CD4-positive, alpha-beta T cell treated with Interleukin-6 for 4 hours (primary cell): ENCODE measurements at regions not wholly inside any gene's neighbourhood (a gene's known extent, or its start where the extent isn't known, plus 50 kb on each side); places are given as distances from the start of the nearest gene placed in this dataset.
"Not testable (repeated sequence)": the region's sequence is repeated elsewhere in the genome, so short reads cannot be mapped to it uniquely, and the experiment has no call there.

Experiments used
- DNase-seq: peaks from one replicate; pipeline ENCODE4 v3.0.0-alpha.2; 2020; ENCODE audit warnings: mixed read lengths

GRCh38 chr20:30397111-30397510 lies 860.4 kb upstream of the DEFB115 start:
- DNase-seq, result not testable (repeated sequence)

- DNase-seq, result not testable (repeated sequence)
These were observed 852.4 kb upstream of the DEFB115 start for GRCh38 chr20:30405061-30405460.

DNA sequence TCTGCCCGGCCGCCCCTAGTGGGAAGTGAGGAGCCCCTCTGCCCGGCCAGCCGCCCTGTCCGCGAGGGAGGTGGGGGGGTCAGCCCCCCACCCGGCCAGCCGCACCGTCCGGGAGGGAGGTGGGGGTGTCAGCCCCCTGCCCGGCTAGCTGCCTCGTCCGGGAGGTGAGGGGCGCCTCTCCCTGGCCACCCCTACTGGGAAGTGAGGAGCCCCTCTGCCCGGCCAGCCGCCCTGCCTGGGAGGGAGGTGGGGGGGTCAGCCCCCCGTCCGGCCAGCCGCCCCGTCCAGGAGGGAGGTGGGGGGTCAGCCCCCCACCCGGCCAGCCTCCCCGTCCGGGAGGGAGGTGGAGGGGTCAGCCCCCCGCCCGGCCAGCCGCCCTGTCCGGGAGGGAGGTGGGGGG lies 851.9 kb upstream of the DEFB115 start:
- DNase-seq, result not testable (repeated sequence)

DNA sequence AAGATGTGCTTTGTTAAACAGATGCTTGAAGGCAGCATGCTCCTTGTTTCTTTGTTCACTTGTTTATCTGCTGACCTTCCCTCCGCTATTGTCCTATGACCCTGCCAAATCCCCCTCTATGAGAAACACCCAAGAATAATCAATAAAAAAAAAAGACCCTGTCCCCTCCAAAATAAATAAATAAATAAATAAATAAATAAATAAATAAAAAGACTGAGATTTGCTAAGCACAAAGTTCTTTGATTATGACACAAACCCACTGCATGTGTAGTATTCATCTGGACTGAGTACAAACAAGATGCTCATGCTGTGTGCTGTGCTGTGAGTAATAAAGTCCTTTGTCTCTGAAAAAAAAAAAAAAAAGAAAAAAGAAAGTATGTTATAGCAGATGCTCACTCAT lies 851.1 kb upstream of the DEFB115 start:
- not testable (repeated sequence) for DNase-seq

DNA sequence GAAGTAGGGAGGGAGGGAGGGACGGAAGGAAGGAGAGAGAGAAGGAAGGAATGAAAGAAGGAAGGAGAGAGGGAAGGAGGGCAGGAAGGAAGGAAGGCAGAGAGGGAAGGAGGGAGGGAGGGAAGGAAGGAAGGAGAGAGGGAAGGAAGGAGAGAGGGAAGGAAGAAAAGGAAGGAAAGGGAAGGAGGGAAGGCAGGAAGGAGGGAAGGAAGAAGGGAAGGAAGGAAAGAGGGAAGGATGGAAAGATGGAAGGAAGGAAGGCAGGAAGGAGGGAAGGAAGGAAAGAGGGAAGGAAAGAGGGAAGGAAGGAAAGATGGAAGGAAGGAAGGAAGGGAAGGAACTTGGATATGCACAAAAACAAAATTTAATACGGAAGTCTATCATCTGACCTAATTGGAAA lies 844.5 kb upstream of the DEFB115 start:
- no peak for DNase-seq

DNA sequence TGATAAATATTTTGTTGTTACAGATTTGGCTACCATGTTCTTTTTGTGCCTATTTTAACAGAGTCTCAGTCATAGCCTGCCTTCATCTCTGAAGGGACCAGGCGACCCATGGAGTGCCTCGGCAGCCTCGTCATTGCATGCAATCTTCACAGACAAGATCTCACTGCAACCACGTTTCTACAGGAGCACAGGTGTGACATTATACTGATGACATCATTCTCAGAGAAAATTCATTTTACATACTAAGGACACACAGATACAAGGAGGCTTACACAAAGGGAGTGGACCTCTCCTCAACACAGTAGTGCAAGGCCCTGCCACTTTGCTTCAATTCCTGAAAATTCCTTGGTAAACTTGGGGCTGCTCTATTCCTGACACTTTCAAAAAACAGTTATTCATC lies 840.1 kb upstream of the DEFB115 start:
- not testable (repeated sequence) for DNase-seq

- DNase-seq, result not testable (repeated sequence)
These were observed 839.1 kb upstream of the DEFB115 start for GRCh38 chr20:30418378-30418777.

DNA sequence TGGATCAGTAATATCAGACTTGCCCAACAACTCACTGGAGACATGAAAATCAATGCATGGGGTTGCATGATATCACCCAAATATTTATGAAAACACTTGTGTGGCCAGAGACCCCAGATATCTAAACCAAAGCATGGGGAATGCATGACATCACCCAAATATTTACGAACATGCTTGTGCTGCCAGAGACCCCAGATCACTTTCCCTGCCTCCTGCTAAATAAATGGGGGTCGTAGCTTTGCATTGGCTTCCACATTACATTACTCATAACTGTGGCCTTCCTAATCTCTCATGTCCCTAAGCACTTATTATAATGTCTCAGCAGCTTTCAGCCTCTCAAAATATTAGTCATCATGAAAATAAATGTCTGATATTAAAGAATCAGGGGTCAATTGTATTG lies 838.0 kb upstream of the DEFB115 start:
- no peak for DNase-seq

DNA sequence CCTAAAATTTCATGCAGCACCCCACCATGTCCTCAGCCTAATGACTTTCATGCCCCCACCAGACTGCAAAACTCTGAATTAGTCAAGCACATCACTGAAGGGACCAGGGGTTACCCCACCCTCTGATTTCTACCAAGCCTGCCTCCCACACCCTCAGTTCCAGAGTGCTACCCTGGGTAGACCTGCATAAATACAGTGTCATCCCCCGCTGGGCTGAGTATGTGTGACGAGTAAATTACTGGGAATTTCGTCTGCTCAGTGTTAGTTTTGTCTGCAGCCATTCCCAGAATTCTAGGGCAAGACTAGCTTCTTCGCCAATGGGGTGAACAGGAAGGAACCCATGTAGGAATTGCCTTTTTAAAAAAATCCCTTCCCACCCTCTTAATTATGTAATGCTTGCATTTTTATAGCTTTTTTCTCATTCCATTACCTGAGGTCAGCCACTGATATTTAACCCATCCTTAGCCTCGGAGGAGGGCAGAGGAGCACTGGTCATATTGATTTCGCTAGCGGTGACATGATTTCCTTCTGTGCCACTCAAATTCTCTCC lies 837.5 kb upstream of the DEFB115 start:
- not testable (repeated sequence) for DNase-seq
